IMR-90 (cell line): ENCODE measurements at regions not wholly inside any gene's neighbourhood (a gene's known extent, or its start where the extent isn't known, plus 50 kb on each side); places are given as distances from the start of the nearest gene placed in this dataset.
"Not testable (repeated sequence)": the region's sequence is repeated elsewhere in the genome, so short reads cannot be mapped to it uniquely, and the experiment has no call there.

Source experiments
- BHLHE40 ChIP-seq: fragments of 150-350 bp; IDR thresholded peaks from 2 replicates; pipeline ENCODE4 v1.6.1; 2016; ENCODE audit warnings: mild to moderate bottlenecking, low read depth, low read length
- CEBPB ChIP-seq: IDR thresholded peaks from 2 replicates; pipeline ENCODE4 v1.6.1; 2012; ENCODE audit warnings: low read depth, low read length, improper control_type of control experiment
- CHD1 ChIP-seq: IDR thresholded peaks from 2 replicates; pipeline ENCODE4 v1.6.1; 2012; ENCODE audit warnings: low read depth, low read length, improper control_type of control experiment
- FOS ChIP-seq: fragments of 150-350 bp; IDR thresholded peaks from 2 replicates; pipeline ENCODE4 v1.6.1; 2016; ENCODE audit warnings: low read depth, low read length
- MAFK ChIP-seq: IDR thresholded peaks from 2 replicates; pipeline ENCODE4 v1.6.1; 2012; ENCODE audit warnings: low read depth, low read length, improper control_type of control experiment
- MAZ ChIP-seq: IDR thresholded peaks from 2 replicates; pipeline ENCODE4 v1.6.1; 2012; ENCODE audit warnings: low read depth, mild to moderate bottlenecking, low read length, improper control_type of control experiment, moderate library complexity, borderline replicate concordance
- MXI1 ChIP-seq: IDR thresholded peaks from 2 replicates; pipeline ENCODE4 v1.6.1; 2012; ENCODE audit warnings: low read depth, mild to moderate bottlenecking, low read length, moderate library complexity, borderline replicate concordance
- NFE2L2 ChIP-seq: fragments of 150-350 bp; IDR thresholded peaks from 2 replicates; pipeline ENCODE4 v1.6.1; 2016; ENCODE audit warnings: low read depth, mild to moderate bottlenecking, low read length
- POLR2A ChIP-seq: IDR thresholded peaks from 2 replicates; pipeline ENCODE4 v1.6.1; 2012; ENCODE audit warnings: mild to moderate bottlenecking, low read depth, low read length
- RAD21 ChIP-seq: IDR thresholded peaks from 2 replicates; pipeline ENCODE4 v1.6.1; 2012; ENCODE audit warnings: low read length, improper control_type of control experiment
- RCOR1 ChIP-seq: IDR thresholded peaks from 2 replicates; pipeline ENCODE4 v1.6.1; 2012; ENCODE audit warnings: mild to moderate bottlenecking, low read length, improper control_type of control experiment; ENCODE audit not compliant: insufficient replicate concordance
- RFX5 ChIP-seq: IDR thresholded peaks from 2 replicates; pipeline ENCODE4 v1.8.0; 2012; ENCODE audit warnings: low read depth, mild to moderate bottlenecking, low read length, moderate library complexity
- SMC3 ChIP-seq: fragments of 150-350 bp; IDR thresholded peaks from 2 replicates; pipeline ENCODE4 v1.6.1; 2016; ENCODE audit warnings: low read depth, mild to moderate bottlenecking, antibody characterized with exemption, low read length, moderate library complexity
- TF ChIP-seq, protein P1 (sequence below): conservative IDR thresholded peaks from 2 replicates; pipeline ENCODE4 v1.5.1; 2012; ENCODE audit warnings: mild to moderate bottlenecking, low read depth, low read length, improper control_type of control experiment

DNA sequence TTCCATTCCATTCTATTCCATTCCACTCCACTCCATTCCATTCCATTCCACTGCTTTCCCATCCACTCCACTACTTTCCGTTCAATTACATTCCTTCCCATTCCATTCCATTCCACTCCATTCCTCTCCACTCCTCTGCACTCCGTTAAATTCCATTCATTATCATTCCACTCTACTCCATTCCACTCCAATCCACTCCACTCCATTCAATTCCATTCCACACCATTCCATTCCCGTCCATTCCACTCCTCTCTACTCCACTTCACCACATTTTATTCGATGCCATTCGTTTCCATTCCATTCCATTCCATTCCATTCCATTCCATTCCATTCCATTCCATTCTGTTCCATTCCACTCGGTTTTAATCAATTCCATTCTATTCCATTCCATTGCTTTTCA lies 2571.5 kb upstream of the TPTE start:
- TF ChIP-seq, protein P1, sequence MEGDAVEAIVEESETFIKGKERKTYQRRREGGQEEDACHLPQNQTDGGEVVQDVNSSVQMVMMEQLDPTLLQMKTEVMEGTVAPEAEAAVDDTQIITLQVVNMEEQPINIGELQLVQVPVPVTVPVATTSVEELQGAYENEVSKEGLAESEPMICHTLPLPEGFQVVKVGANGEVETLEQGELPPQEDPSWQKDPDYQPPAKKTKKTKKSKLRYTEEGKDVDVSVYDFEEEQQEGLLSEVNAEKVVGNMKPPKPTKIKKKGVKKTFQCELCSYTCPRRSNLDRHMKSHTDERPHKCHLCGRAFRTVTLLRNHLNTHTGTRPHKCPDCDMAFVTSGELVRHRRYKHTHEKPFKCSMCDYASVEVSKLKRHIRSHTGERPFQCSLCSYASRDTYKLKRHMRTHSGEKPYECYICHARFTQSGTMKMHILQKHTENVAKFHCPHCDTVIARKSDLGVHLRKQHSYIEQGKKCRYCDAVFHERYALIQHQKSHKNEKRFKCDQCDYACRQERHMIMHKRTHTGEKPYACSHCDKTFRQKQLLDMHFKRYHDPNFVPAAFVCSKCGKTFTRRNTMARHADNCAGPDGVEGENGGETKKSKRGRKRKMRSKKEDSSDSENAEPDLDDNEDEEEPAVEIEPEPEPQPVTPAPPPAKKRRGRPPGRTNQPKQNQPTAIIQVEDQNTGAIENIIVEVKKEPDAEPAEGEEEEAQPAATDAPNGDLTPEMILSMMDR = not testable (repeated sequence)
- not testable (repeated sequence) for TF ChIP-seq MXI1, POLR2A, SMC3, RFX5, RAD21, MAFK, MAZ, RCOR1, NFE2L2, CHD1, FOS, BHLHE40, CEBPB
